SK-N-SH treated with all-trans-retinoic acid at 6 μM for 48 hours (cell line): ENCODE measurements at regions not wholly inside any gene's neighbourhood (a gene's known extent, or its start where the extent isn't known, plus 50 kb on each side); places are given as distances from the start of the nearest gene placed in this dataset.

Experiments
- BACH2 ChIP-seq: fragments of 250-450 bp; sonication (Bioruptor Pico); IDR thresholded peaks from 2 replicates; pipeline ENCODE4 v1.9.0; 2021; ENCODE audit warnings: mild to moderate bottlenecking, borderline replicate concordance
- ESRRG ChIP-seq: fragments of 250-450 bp; sonication (Bioruptor Pico); IDR thresholded peaks from 2 replicates; pipeline ENCODE4 v1.6.1; 2021; ENCODE audit warnings: mild to moderate bottlenecking
- ISL1 ChIP-seq: fragments of 250-450 bp; sonication (Bioruptor Pico); IDR thresholded peaks from 2 replicates; pipeline ENCODE4 v2.1.2; 2022; ENCODE audit warnings: mild to moderate bottlenecking, moderate library complexity
- OSR1 ChIP-seq: fragments of 250-450 bp; sonication (Bioruptor Pico); IDR thresholded peaks from 2 replicates; pipeline ENCODE4 v1.8.0; 2022; ENCODE audit warnings: moderate library complexity, mild to moderate bottlenecking, inconsistent platforms
- PATZ1 ChIP-seq: fragments of 250-450 bp; sonication (Bioruptor Pico); IDR thresholded peaks from 2 replicates; pipeline ENCODE4 v1.8.0; 2020; ENCODE audit warnings: mild to moderate bottlenecking, moderate library complexity, borderline replicate concordance
- RARB ChIP-seq: fragments of 250-450 bp; sonication (Bioruptor Pico); IDR thresholded peaks from 2 replicates; pipeline ENCODE4 v1.8.0; 2021; ENCODE audit warnings: mild to moderate bottlenecking, moderate library complexity
- TOX ChIP-seq: fragments of 250-450 bp; sonication (Bioruptor Pico); IDR thresholded peaks from 2 replicates; pipeline ENCODE4 v1.8.0; 2021; ENCODE audit warnings: mild to moderate bottlenecking, moderate library complexity, borderline replicate concordance
- ZNF565 ChIP-seq: fragments of 450-650 bp; formaldehyde crosslinking; conservative IDR thresholded peaks from 2 replicates; pipeline ENCODE4 v1.5.0; 2020; ENCODE audit warnings: low read depth, mild to moderate bottlenecking, moderate library complexity
- TF ChIP-seq, protein P1 (sequence below): fragments of 250-450 bp; sonication (Bioruptor Pico); IDR thresholded peaks from 2 replicates; pipeline ENCODE4 v1.5.1; 2020; ENCODE audit warnings: low read depth, mild to moderate bottlenecking, moderate library complexity

- no peak for TF ChIP-seq RARB (CRISPR knock-in tag)
- no peak for TF ChIP-seq BACH2 (CRISPR knock-in tag)
- TF ChIP-seq PATZ1 = no peak
- TF ChIP-seq TOX = no peak
- no peak for TF ChIP-seq ZNF565 (CRISPR knock-in tag)
- no peak for TF ChIP-seq ISL1 (CRISPR knock-in tag)
- TF ChIP-seq, protein P1, sequence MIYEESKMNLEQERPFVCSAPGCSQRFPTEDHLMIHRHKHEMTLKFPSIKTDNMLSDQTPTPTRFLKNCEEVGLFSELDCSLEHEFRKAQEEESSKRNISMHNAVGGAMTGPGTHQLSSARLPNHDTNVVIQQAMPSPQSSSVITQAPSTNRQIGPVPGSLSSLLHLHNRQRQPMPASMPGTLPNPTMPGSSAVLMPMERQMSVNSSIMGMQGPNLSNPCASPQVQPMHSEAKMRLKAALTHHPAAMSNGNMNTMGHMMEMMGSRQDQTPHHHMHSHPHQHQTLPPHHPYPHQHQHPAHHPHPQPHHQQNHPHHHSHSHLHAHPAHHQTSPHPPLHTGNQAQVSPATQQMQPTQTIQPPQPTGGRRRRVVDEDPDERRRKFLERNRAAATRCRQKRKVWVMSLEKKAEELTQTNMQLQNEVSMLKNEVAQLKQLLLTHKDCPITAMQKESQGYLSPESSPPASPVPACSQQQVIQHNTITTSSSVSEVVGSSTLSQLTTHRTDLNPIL (CRISPR knock-in tag) = no peak
- no peak for TF ChIP-seq OSR1 (CRISPR knock-in tag)
- no peak for TF ChIP-seq ESRRG
Measured at GRCh38 chr10:108566316-108567107, 1356.8 kb downstream of the XPNPEP1 start.
